CD4-positive, alpha-beta T cell treated with Interleukin-4 for 4 hours (primary cell): ENCODE measurements at regions not wholly inside any gene's neighbourhood (a gene's known extent, or its start where the extent isn't known, plus 50 kb on each side); places are given as distances from the start of the nearest gene placed in this dataset.

Experiments used
- DNase-seq: peaks from one replicate; pipeline ENCODE4 v3.0.0-alpha.2; 2020

DNA sequence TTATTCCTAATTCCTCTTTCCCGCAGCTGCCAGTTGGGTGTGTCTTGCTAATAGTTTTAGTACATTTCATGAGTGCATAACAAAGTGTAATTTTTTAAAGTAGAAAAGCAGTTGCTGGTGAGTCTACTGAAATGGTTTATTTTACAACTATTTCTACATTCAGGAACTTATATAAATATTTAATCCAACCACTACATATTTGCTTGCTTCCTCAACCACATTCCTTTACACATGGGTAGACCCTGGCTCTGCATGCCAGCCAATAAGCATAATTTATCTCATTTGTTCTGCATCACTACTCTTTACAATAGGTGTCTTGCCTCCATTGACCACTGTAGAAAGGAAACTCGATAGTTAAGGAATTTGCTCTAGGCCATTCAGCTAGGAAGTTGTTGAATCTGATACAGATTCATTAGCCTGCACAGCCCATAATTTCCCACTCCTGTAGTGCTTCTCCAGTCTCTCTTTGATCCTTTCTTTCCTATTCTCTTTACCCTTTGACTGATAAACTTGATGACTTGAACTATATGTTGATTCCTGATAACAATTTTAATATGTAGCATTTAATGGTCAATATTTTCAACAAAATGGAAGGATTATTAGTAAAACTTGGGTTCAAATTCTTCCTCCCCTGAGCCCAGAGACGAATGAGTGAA is 342.5 kb upstream of the ACTBL2 start:
- DNase-seq: no peak

- no peak for DNase-seq
Measured at GRCh38 chr5:57824623-57825022, 342.0 kb upstream of the ACTBL2 start.

GRCh38 chr5:57824047-57824446 is 341.4 kb upstream of the ACTBL2 start:
- no peak for DNase-seq

- no peak for DNase-seq
Measured at GRCh38 chr5:57822651-57823050, 340.0 kb upstream of the ACTBL2 start.

DNA sequence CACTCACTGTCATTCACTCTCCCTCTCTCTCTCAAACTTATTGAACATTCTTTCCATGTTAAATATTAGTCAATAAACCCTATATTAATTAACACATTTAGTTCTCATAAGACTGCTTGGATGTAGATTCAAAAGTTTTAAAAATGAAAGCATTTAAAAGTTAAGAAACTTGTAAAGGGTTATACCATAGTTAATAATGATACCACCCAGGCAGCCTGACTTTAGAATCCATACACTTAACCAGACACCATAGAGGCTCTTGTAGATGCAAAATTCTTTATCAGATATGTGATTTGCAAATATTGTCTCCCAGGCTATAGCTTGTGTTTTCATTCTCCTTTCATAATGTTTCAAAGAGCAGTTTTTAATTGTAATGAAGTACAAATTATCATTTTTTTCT is 335.8 kb upstream of the ACTBL2 start:
- DNase-seq: no peak

DNA sequence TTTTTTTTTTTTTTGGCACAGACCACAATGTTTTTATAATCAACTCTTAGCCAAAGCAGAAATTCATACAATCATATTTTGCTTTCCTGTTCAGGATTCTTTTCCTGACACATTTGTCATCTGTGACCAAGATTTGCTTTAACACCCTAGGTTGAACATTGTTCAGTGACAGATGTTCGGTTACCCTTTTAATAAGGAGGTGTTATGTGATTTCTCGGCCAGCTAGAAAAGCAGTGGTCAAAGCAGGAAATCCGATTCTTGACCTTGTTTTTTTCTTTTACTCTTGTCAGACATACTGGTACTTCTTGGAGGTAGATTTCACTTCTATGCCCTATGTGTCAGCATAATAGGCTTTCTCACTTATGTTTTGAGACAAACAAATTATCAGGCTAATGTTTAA is 335.3 kb upstream of the ACTBL2 start:
- no peak for DNase-seq

- no peak for DNase-seq
Measured at GRCh38 chr5:57817001-57817453, 334.4 kb upstream of the ACTBL2 start.

DNA sequence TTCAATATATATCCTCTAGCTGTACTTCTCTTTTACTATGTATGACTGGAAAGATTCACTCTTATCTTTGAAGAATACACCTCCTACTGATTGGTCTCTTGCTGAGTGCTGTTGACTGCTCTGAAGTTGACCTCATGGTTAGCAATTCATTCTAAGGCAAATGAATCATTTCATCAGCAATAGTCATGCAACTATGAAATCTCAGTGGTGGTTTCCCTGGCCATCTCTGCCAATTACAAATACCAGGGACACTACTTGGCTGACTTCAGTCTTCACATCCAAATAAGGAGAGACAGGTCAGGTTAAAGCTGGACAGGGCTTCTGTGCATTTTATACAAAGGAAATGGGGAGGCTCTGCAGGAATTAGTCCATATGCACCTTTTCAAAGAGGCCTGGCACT is 333.5 kb upstream of the ACTBL2 start:
- DNase-seq: no peak

DNA sequence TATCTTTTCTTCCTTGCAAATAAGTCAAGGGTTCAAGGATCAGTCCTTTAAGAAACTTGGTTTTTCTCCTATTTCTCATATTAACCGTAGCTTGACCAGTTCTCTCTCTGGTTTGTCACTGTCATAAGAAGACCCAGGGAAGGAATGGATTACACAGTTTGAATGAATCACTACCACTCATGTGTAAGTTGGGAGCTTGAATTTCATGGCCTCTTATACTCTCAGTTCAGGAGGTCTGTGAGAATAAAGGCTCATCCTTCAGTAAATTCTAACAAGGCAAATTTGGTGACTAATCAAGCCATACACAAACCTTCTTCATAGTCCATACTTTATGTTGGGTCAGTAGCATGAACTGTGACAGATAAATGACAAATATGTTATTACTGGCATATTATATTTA is 323.1 kb upstream of the ACTBL2 start:
- no peak for DNase-seq

- no peak for DNase-seq
Measured at GRCh38 chr5:57805170-57805569, 322.6 kb upstream of the ACTBL2 start.

- DNase-seq: no peak
Measured at GRCh38 chr5:57804505-57804904, 321.9 kb upstream of the ACTBL2 start.

- DNase-seq: no peak
Measured at GRCh38 chr5:57804007-57804444, 321.4 kb upstream of the ACTBL2 start.

DNA sequence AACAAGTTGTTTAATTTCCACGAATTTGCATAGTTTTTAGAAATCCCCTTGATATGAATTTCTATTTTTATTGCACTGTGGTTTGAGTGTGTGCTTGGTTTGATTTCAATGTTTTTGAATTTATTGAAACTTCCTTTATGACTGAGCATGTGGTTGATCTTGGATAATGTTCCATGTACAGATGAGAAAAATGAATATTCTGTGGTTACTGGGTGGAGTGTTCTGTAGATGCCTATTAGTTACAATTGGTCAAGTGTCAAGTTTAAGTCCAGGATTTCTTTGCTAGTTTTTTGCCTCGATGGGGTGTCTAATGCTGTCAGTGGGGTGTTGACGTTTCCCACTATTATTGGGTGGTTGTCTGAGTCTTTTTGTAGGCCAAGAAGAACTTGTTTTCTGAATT is 319.5 kb upstream of the ACTBL2 start:
- DNase-seq: no peak

DNA sequence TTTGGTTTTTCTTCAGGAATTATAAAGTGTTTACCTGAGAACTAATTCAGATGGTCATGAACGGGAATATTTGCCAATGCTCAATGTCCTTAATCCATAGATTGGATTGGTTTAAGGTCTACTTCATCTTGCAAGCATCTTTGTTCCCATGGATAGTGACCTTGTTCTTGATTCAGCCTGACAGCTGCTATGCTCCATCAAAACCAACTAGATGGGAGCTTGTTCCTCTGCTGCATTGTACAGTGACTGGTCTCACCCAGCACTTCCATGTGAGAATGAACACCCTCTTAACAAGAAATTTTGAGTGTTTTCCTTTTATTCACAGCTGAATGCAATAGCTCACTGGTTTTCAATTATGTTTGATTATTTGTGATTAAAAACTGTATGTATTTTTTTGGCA is 312.6 kb upstream of the ACTBL2 start:
- DNase-seq: no peak

- no peak for DNase-seq
Measured at GRCh38 chr5:57791875-57792274, 309.3 kb upstream of the ACTBL2 start.

- no peak for DNase-seq
Measured at GRCh38 chr5:57785946-57786345, 303.3 kb upstream of the ACTBL2 start.

GRCh38 chr5:57784121-57784520 is 301.5 kb upstream of the ACTBL2 start:
- DNase-seq: no peak

- no peak for DNase-seq
Measured at GRCh38 chr5:57783693-57784092, 301.1 kb upstream of the ACTBL2 start.

DNA sequence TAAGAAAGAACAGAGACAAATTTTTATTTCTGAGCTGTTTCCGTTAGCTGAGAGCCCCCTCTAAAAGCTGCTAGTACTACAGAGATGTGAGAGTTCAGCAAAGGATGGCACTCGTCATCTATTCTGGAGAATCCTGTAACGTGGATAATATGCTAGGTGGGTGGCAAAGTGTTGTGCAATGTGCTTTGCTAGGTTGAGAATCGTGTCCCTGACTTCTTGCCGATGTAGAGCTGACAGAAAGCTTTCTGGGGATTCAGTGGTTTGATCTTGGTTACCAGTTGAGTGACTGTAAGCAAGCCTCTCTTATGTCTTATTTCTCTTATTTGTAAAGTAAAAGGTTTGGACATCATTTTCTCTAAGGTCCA is 298.3 kb upstream of the ACTBL2 start:
- no peak for DNase-seq

DNA sequence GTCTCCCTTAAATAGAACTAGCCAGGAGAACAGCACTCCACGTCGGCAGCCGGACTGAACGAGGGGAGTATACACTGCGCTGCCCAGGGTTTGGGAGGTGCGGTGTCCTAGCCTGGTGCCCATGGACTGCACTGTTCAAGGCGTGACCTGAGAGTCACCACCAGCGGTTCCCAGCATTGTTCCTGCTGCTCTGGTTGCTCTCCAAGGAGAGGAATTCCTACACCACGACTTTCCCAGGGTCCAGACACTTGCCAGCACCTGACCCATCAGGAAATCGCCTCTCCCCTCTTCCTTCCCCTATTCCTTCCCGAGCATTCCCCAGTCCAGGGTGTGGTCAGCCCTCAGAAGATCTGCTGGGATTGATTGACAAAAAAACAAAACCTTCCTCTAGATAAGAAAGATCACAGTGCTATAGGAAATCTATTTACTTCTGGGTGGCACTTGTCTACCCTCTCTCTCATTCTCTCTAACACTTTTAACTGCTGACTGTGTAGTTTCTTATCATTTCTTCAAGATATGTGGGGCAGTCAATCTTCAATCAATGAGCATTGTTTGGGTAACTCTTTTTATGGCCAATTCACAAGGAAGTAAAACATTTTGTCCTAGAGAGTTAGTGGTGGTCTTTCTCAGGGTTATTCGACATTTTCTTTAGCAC is 297.8 kb upstream of the ACTBL2 start:
- no peak for DNase-seq

- peak; percentile 10 for DNase-seq
Measured at GRCh38 chr5:57779383-57780223, 297.0 kb upstream of the ACTBL2 start.

DNA sequence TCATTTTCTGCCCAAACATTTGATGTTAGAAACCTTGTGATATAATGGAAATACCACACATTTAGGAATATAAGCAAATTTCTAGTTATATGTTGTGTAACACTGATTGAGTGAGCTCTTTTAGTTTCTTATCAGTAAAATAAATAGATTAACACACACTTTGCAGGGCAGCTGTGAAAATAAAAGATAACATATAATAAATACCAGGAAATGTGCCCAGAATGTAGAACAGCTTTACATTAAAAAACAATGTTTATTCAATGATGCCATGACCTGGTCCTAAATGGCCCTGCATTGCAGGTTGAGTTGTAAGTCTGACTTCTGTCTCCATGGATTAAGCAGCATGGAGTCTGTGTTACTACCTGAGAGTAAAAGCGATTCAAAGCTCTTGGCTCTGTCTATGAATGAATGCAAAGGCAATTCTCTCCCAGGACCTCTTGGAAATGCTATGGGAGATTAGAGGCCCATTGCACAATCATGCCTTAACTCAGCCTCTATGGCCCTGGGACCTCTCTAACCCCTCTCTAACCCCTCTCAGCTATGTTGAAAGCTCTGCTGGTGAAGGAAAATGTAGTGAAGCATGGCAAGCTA is 296.0 kb upstream of the ACTBL2 start:
- DNase-seq: no peak

DNA sequence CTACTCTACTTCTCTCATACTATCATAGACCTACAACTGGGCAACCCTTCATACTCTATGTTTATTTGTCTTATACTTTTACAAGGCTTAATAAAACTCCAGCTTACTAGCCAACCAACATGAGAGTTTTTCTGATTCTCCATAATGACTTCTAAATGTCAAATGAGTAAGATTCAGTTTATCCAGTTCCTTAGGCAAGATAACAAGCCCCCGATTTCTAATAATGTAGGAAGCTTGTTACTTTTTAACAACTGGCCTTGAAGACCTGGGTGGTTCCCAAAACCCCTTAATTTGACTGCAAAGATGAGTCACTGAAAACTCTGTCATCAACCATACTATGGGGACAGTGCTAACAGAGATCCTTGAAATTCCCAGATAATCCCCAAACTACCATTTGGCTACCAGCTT is 294.6 kb upstream of the ACTBL2 start:
- DNase-seq: no peak

DNA sequence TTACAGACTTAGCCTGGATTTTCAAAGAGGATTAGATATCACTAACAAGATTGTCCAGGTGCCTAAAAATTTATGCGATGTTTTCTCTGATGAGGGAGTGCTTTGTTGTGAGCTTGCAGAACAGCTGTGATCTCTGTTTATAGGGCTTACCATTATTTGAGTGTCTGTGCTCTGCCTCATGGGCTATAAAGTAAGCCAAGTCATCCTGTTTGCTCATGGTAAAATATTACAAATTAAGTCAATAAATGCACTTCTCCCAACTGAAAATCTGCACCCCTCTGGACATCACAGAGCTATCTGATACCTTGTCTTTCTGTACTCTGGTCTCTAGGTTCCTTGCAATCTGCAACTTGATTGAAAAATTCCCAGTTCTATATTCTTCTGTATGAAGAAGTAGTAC is 293.4 kb upstream of the ACTBL2 start:
- DNase-seq: no peak
